HL-60 (cell line): ENCODE measurements at regions not wholly inside any gene's neighbourhood (a gene's known extent, or its start where the extent isn't known, plus 50 kb on each side); places are given as distances from the start of the nearest gene placed in this dataset.

Experiments used
- DNase-seq, 2 experiments: peaks; one replicate each; pipeline ENCODE4 v3.0.0-alpha.2; 2010 to 2020; ENCODE audit warnings: low read depth in 1 of 2, low spot score in 1 of 2
- H3K27ac ChIP-seq: fragments of 250-450 bp; sonication (Bioruptor Pico); replicated peaks from 2 replicates; pipeline ENCODE4 v1.5.1; 2020; ENCODE audit warnings: mild to moderate bottlenecking, moderate library complexity
- H3K27me3 ChIP-seq: fragments of 250-450 bp; sonication (Bioruptor Pico); 2 replicates; pipeline ENCODE4 v1.5.1; 2021; ENCODE audit warnings: mild to moderate bottlenecking, moderate library complexity; ENCODE audit not compliant: insufficient read depth, poor library complexity, severe bottlenecking
- H3K4me3 ChIP-seq: replicated peaks from 2 replicates; pipeline ENCODE4 v1.5.1; 2011; ENCODE audit warnings: mild to moderate bottlenecking, control low read depth, low read length; ENCODE audit not compliant: insufficient read depth
- GABPA ChIP-seq: IDR thresholded peaks from 2 replicates; pipeline ENCODE4 v1.6.1; 2012; ENCODE audit warnings: low read depth
- POLR2AphosphoS5 ChIP-seq: IDR thresholded peaks from 2 replicates; pipeline ENCODE4 v1.6.1; 2012; ENCODE audit warnings: low read depth
- SPI1 ChIP-seq: IDR thresholded peaks from 2 replicates; pipeline ENCODE4 v1.6.1; 2012; ENCODE audit warnings: low read depth, mild to moderate bottlenecking, borderline replicate concordance
- TF ChIP-seq, protein P1 (sequence below): IDR thresholded peaks from 2 replicates; pipeline ENCODE4 v1.6.1; 2012; ENCODE audit warnings: low read depth; ENCODE audit not compliant: insufficient replicate concordance
- TF ChIP-seq, protein P2 (sequence below): IDR thresholded peaks from one replicate; pipeline ENCODE4 v1.5.1; 2011; ENCODE audit warnings: low read length, control low read depth, inconsistent platforms; ENCODE audit not compliant: insufficient read depth

DNA sequence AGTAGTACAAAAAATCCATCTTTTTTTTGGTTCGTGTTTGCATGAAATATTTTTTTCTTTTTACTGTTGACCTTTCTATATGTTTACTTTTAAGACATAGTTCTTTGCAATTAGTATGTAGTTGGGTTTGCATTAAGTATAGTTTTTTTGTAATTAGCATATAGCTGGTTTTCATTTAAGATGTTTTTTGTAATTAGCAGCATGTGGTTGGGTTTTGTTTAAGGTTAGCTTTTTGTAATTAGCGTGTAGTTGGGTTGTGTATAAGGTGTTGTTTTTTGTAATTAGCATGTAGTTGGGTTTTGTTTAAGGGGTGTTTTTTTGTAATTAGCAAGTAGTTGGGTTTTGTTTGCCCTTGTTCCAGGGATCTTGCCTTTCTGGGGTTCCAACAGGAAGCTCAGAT lies 193.1 kb downstream of the LPIN1 start:
- H3K4me3 ChIP-seq = no peak overlapping the region
- DNase-seq = no peak
- TF ChIP-seq SPI1 (no peak), POLR2AphosphoS5 (no peak), GABPA (no peak)
- TF ChIP-seq, protein P1, sequence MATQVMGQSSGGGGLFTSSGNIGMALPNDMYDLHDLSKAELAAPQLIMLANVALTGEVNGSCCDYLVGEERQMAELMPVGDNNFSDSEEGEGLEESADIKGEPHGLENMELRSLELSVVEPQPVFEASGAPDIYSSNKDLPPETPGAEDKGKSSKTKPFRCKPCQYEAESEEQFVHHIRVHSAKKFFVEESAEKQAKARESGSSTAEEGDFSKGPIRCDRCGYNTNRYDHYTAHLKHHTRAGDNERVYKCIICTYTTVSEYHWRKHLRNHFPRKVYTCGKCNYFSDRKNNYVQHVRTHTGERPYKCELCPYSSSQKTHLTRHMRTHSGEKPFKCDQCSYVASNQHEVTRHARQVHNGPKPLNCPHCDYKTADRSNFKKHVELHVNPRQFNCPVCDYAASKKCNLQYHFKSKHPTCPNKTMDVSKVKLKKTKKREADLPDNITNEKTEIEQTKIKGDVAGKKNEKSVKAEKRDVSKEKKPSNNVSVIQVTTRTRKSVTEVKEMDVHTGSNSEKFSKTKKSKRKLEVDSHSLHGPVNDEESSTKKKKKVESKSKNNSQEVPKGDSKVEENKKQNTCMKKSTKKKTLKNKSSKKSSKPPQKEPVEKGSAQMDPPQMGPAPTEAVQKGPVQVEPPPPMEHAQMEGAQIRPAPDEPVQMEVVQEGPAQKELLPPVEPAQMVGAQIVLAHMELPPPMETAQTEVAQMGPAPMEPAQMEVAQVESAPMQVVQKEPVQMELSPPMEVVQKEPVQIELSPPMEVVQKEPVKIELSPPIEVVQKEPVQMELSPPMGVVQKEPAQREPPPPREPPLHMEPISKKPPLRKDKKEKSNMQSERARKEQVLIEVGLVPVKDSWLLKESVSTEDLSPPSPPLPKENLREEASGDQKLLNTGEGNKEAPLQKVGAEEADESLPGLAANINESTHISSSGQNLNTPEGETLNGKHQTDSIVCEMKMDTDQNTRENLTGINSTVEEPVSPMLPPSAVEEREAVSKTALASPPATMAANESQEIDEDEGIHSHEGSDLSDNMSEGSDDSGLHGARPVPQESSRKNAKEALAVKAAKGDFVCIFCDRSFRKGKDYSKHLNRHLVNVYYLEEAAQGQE = no peak
- TF ChIP-seq, protein P2, sequence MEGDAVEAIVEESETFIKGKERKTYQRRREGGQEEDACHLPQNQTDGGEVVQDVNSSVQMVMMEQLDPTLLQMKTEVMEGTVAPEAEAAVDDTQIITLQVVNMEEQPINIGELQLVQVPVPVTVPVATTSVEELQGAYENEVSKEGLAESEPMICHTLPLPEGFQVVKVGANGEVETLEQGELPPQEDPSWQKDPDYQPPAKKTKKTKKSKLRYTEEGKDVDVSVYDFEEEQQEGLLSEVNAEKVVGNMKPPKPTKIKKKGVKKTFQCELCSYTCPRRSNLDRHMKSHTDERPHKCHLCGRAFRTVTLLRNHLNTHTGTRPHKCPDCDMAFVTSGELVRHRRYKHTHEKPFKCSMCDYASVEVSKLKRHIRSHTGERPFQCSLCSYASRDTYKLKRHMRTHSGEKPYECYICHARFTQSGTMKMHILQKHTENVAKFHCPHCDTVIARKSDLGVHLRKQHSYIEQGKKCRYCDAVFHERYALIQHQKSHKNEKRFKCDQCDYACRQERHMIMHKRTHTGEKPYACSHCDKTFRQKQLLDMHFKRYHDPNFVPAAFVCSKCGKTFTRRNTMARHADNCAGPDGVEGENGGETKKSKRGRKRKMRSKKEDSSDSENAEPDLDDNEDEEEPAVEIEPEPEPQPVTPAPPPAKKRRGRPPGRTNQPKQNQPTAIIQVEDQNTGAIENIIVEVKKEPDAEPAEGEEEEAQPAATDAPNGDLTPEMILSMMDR = no peak
- H3K27ac ChIP-seq = no peak overlapping the region
- no peaks in the 10 kb centered on the region for H3K27me3 ChIP-seq

DNA sequence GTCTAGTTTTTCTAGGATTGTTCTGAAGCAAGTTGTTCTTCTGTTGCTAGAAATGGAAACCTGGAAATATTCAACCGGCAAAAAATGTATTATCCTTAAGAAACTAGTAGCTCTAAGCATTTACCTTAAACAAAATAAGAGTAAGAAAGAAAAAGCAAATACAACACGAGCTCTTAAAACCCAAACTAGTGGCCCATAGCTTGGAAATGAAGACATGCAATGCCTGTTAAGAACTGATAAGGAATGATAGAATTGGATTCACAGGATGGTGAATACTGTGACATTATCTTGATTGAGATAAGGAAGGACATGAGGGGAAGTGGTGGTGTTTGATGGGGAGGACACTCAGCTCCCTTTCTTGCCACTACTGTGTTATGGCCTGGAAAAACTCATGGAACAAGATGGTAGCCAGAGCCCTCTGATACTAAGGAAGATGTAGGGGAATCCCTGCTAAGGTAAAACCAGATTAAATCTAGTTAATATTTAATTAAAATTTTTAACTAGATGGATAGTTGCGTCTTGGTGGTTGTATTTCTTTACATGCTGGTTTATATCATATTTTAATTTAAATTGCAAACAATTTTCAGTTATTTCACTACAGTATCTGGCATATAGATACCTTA lies 193.8 kb downstream of the LPIN1 start:
- TF ChIP-seq, protein P1 = no peak
- TF ChIP-seq SPI1 (no peak), GABPA (no peak), POLR2AphosphoS5 (no peak)
- TF ChIP-seq, protein P2 = no peak
- no peak overlapping the region for H3K4me3 ChIP-seq
- DNase-seq = no peak
- no peaks in the 10 kb centered on the region for H3K27me3 ChIP-seq
- no peak overlapping the region for H3K27ac ChIP-seq

DNA sequence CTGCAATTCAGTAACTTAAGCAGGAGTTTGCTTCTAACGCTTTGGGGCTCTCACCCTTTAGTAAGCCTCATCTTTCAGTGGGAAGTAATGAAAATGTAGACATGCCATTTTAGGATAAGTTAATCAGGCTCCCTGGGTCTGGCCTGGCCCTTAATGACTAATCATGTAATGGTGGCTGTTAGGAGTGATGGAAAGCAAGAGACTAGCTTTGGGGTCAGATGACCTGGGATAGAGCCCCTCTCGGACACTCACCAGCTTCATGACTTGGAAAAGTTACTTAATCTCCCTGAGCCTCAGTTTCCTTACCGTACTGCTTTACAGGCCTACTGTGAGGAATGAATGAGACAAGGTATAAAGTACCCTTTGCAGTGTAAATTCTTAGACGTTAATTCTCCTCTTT lies 194.4 kb downstream of the LPIN1 start:
- TF ChIP-seq SPI1 (no peak), GABPA (no peak), POLR2AphosphoS5 (no peak)
- TF ChIP-seq, protein P2 = no peak
- TF ChIP-seq, protein P1 = no peak
- H3K27ac ChIP-seq = no peak overlapping the region
- H3K27me3 ChIP-seq = no peaks in the 10 kb centered on the region
- DNase-seq = no peak
- no peak overlapping the region for H3K4me3 ChIP-seq
